Adrenal gland (tissue), 9 donors: ENCODE measurements at regions not wholly inside any gene's neighbourhood (a gene's known extent, or its start where the extent isn't known, plus 50 kb on each side); places are given as distances from the start of the nearest gene placed in this dataset.

Experiments
- DNase-seq, 7 donors: peaks; one replicate each; pipeline ENCODE4 v3.0.0-alpha.2; 2019 to 2020
- H3K27ac ChIP-seq, 5 donors: fragments of 200-600 bp; sonication (generic) in 4 of 5; 1 replicate in 3 of 5; 2 replicates in 2 of 5; pipeline versions ENCODE4 v1.5.1 to v1.8.0; 2016 to 2020; ENCODE audit warnings: mild to moderate bottlenecking in 1 of 5
- H3K27me3 ChIP-seq: fragments of 200-600 bp; 2 replicates; pipeline ENCODE4 v1.8.0; 2021
- H3K36me3 ChIP-seq, 2 donors: fragments of 200-600 bp; replicated peaks in 1 of 2; 1 replicate in 1 of 2; 2 replicates in 1 of 2; pipeline versions ENCODE4 v1.5.1 to v1.8.0; 2018 to 2022
- H3K4me1 ChIP-seq, 2 donors: fragments of 200-600 bp; replicated peaks in 1 of 2; 1 replicate in 1 of 2; 2 replicates in 1 of 2; pipeline versions ENCODE4 v1.5.1 to v1.8.0; 2018 to 2021
- H3K4me3 ChIP-seq, 4 donors: fragments of 200-600 bp; sonication (generic) in 3 of 4; one replicate each; pipeline ENCODE4 v1.5.1; 2016 to 2018
- H3K9me3 ChIP-seq, 3 donors: fragments of 200-600 bp; sonication (generic) in 1 of 3; replicated peaks in 1 of 3; 1 replicate in 2 of 3; 2 replicates in 1 of 3; pipeline versions ENCODE4 v1.5.1 to v1.8.0; 2016 to 2021
- POLR2A ChIP-seq, 2 donors: fragments of 450-650 bp; IDR thresholded peaks; one replicate each; pipeline ENCODE4 v1.6.1; 2017; ENCODE audit warnings: antibody characterized with exemption in 2 of 2, mild to moderate bottlenecking in 2 of 2, moderate library complexity in 1 of 2
- WGBS, 4 donors: extraction: QIAGEN DNeasy Blood & Tissue Kit in 2 of 4; methylation state at CpG; one replicate each; pipeline versions ENCODE4 v1.1.5 to v1.1.7; 2013 to 2017; 5-methylcytosine and 5-hydroxymethylcytosine counted together
- intact Hi-C, 2 donors: fragments of 100-400 bp; cut with DNase I; formaldehyde crosslinking; loops; one replicate each; pipeline versions ENCODE4 v1.14.1 to v1.15.0; 2022 to 2023
- TF ChIP-seq, protein P1 (sequence below), 6 experiments: fragments of 450-650 bp in 4 of 6; fragments of 200-600 bp in 2 of 6; sonication (generic) in 1 of 6; IDR thresholded peaks; 1 replicate in 5 of 6; 2 replicates in 1 of 6; pipeline versions ENCODE4 v1.5.1 to v1.8.0; 2016 to 2021; ENCODE audit warnings: antibody characterized with exemption in 6 of 6, mild to moderate bottlenecking in 2 of 6, moderate library complexity in 1 of 6
- donor health status: healthy with polysubstance abuse.
- donor health status: Bipolar disorder and iron deficiency.
- donor health status: DM: yes; HTN: yes; CAD: no.
- donor health status: DM: no; HTN: no; CAD: no.
- donor health status: DM: no; HTN: no; CAD: no.

DNA sequence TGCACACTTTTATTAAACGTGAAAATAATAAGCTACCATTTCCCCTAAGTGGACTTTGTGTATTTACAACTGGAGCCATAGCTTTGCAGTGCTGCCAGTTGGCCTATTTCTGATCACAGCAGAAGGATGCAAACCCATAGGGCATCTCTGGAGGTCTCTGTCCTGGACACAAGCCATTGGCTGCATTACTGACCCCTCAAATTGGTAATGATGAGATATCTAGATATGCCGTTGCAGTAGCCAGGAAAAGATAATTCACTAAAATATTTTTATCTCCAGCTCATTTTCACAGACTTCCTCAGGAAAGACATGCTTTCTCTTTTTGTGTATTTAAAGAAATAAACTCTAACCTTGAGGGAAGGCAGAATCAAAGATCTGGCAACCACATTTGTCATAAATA is 182.5 kb downstream of the TDRD15 start:
- Histone ChIP-seq H3K4me1 (no peaks in the 10 kb centered on the region), H3K9me3 (peaks cover 0 to 5% (median 0%) of the 10 kb centered on the region in 3 donors), H3K4me3 (no peak overlapping the region), H3K27me3 (no peaks in the 10 kb centered on the region), H3K27ac (no peak overlapping the region), H3K36me3 (no peaks in the 10 kb centered on the region)
- intact Hi-C loops: no loop called here
- TF ChIP-seq, protein P1, sequence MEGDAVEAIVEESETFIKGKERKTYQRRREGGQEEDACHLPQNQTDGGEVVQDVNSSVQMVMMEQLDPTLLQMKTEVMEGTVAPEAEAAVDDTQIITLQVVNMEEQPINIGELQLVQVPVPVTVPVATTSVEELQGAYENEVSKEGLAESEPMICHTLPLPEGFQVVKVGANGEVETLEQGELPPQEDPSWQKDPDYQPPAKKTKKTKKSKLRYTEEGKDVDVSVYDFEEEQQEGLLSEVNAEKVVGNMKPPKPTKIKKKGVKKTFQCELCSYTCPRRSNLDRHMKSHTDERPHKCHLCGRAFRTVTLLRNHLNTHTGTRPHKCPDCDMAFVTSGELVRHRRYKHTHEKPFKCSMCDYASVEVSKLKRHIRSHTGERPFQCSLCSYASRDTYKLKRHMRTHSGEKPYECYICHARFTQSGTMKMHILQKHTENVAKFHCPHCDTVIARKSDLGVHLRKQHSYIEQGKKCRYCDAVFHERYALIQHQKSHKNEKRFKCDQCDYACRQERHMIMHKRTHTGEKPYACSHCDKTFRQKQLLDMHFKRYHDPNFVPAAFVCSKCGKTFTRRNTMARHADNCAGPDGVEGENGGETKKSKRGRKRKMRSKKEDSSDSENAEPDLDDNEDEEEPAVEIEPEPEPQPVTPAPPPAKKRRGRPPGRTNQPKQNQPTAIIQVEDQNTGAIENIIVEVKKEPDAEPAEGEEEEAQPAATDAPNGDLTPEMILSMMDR (IDR thresholded peaks at IDR 0.05): no peak
- TF ChIP-seq POLR2A (IDR thresholded peaks at IDR 0.05): no peak
- no peak for DNase-seq
- WGBS, 4 donors: 22 to 54% (median 31%) methylated on average over 2 of the region's 2 CpGs

DNA sequence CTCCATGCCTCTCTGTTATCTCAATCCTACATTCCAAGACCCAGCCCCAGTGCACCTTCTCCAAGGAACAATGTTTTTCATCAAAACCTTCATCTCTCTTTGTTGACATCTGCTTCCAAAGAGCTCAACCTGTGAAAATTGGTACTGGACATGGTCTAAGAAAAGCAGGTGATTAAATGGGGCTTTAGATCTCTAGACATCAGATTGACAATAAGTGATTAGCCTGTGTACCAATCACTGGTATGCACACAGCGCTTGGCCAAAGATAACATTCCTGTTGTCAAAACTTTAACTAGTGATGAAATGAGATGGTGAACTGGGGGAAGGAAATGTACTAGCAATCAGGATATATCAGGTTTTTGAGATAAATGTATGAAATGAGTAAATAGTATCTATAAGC is 183.3 kb downstream of the TDRD15 start:
- WGBS, 4 donors: 73 to 92% (median 86%) methylated on average over 1 of the region's 1 CpG
- TF ChIP-seq, protein P1 (IDR thresholded peaks at IDR 0.05): no peak
- no peak for TF ChIP-seq POLR2A (IDR thresholded peaks at IDR 0.05)
- DNase-seq: no peak
- intact Hi-C loops: no loop called here
- Histone ChIP-seq H3K27ac (no peak overlapping the region), H3K4me3 (no peak overlapping the region), H3K4me1 (no peaks in the 10 kb centered on the region), H3K36me3 (no peaks in the 10 kb centered on the region), H3K27me3 (no peaks in the 10 kb centered on the region), H3K9me3 (peaks cover 0 to 5% (median 0%) of the 10 kb centered on the region in 3 donors)

DNA sequence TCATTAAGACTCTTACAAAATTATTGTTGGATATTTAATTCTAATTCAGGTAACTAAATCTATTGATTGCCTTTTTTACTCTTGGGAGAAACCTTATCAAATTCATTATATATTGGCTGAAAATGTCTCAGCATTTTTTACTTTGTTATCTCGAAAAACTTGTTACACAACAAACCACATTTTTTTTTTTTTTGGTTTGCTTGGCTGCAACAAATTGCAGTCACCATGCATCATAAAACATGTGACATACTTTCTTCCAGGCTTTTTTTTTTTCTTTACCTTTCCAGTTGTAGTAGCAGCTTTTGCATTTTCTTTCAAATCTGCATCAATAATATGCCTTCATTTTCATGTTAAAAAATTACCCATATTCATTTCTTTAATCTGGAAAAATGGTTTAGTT is 186.7 kb downstream of the TDRD15 start:
- TF ChIP-seq, protein P1 (IDR thresholded peaks at IDR 0.05): no peak
- TF ChIP-seq POLR2A (IDR thresholded peaks at IDR 0.05): no peak
- DNase-seq: no peak
- no peaks in the 10 kb centered on the region for H3K36me3 ChIP-seq
- intact Hi-C loops: loop anchor here (5.0 to 10.0 kb wide), 2 partner anchors 266 to 268 kb away; partner anchors contain the start of gene APOB (in 2 of the 2)
- peaks cover 0 to 5% (median 0%) of the 10 kb centered on the region in 3 donors for H3K9me3 ChIP-seq
- H3K4me3 ChIP-seq: no peak overlapping the region
- no peak overlapping the region for H3K27ac ChIP-seq
- H3K4me1 ChIP-seq: peaks cover 0 to 5% of the 10 kb centered on the region in 2 donors
- WGBS, 4 donors: 23 to 52% (median 32%) methylated on average over 1 of the region's 1 CpG
- no peaks in the 10 kb centered on the region for H3K27me3 ChIP-seq

DNA sequence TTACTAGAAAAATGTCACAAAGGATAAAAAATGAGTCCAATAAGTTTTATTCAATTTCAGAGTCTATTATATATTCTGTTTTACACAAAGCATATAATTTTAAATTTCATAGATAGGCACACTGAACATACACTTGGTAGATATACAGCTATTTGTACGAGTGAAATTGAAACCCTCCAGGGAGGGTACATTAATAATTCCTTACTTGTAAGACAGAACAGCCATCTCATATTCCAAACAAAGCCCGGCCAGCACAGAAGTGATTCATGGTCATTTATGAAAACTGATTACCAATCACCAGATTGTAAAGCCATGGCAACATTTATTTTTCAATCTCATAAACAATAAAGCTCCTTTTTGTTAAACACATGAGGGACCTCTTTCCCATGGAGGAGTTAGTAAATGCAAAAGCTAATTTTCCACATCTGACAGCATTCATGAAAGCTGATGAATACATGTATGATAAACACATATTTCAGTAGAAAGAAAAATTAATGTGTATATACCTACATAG is 190.6 kb downstream of the TDRD15 start:
- H3K27ac ChIP-seq: no peak overlapping the region
- no peaks in the 10 kb centered on the region for H3K9me3 ChIP-seq
- TF ChIP-seq, protein P1 (IDR thresholded peaks at IDR 0.05): no peak
- no peak for TF ChIP-seq POLR2A (IDR thresholded peaks at IDR 0.05)
- no peak overlapping the region for H3K4me3 ChIP-seq
- no peaks in the 10 kb centered on the region for H3K27me3 ChIP-seq
- DNase-seq: no peak
- no peaks in the 10 kb centered on the region for H3K36me3 ChIP-seq
- WGBS, 4 donors: 54 to 66% (median 61%) methylated on average over 2 of the region's 2 CpGs
- intact Hi-C loops: loop anchor here (5.0 to 10.0 kb wide), 2 partner anchors 270 to 272 kb away; partner anchors contain the start of gene APOB (in 2 of the 2)
- peaks cover 0 to 5% of the 10 kb centered on the region in 2 donors for H3K4me1 ChIP-seq
